Eye (tissue), 1 donor: ENCODE measurements at regions not wholly inside any gene's neighbourhood (a gene's known extent, or its start where the extent isn't known, plus 50 kb on each side); places are given as distances from the start of the nearest gene placed in this dataset.
"Not testable (repeated sequence)": the region's sequence is repeated elsewhere in the genome, so short reads cannot be mapped to it uniquely, and the experiment has no call there.

Source experiments
- DNase-seq: peaks from one replicate; pipeline ENCODE4 v3.0.0-alpha.2; 2015

GRCh38 chr4:137949746-137950145, 292.4 kb downstream of the SLC7A11 start:
- DNase-seq = no peak

- no peak for DNase-seq
These were observed 295.5 kb downstream of the SLC7A11 start for GRCh38 chr4:137946453-137947174.

GRCh38 chr4:137942815-137943214, 299.3 kb downstream of the SLC7A11 start:
- DNase-seq = not testable (repeated sequence)

GRCh38 chr4:137942015-137942515, 300.1 kb downstream of the SLC7A11 start:
- DNase-seq = not testable (repeated sequence)

DNA sequence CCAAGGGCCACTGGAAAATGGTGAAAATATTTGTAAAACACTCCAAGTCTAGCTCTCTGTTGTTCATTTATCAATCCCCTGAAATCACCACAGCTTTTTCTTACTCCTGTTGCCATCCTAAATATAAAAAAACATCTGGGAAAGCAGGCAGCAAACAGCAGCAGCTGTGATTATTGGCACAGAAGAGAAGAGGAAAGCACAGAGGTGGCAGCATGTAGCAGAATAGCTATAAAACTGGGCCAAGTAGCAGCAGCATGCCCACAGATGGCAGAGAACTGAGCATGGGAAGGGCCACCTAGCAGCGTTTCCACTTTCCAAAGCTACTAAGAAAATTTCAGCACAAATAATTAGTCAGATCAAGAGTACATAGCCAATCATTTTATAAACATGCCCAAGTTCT, 307.2 kb downstream of the SLC7A11 start:
- DNase-seq = no peak

- DNase-seq = no peak
These were observed 308.1 kb downstream of the SLC7A11 start for GRCh38 chr4:137934046-137934445.

- no peak for DNase-seq
These were observed 314.2 kb downstream of the SLC7A11 start for GRCh38 chr4:137927972-137928371.

DNA sequence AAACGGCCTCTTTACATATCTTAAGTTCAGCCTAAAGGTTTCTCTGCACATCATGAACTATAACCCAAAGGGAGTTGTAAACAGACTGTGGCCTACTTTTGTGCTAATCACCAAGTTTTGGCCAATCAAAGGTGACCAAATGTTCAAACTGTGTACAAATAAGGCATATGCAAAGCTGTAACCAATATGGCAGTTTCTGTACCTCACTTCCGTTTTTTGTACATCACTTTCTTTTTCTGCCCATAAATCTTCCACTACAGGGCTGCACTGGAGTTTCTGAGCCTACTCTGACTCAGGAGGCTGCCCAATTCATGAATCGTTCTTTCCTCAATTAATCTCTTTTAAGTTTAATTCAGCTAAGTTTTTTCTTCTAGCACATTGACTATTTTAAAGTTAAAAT, 318.7 kb downstream of the SLC7A11 start:
- no peak for DNase-seq

GRCh38 chr4:137922721-137923120, 319.4 kb downstream of the SLC7A11 start:
- DNase-seq = no peak

- DNase-seq = no peak
These were observed 332.4 kb downstream of the SLC7A11 start for GRCh38 chr4:137909529-137910309.

DNA sequence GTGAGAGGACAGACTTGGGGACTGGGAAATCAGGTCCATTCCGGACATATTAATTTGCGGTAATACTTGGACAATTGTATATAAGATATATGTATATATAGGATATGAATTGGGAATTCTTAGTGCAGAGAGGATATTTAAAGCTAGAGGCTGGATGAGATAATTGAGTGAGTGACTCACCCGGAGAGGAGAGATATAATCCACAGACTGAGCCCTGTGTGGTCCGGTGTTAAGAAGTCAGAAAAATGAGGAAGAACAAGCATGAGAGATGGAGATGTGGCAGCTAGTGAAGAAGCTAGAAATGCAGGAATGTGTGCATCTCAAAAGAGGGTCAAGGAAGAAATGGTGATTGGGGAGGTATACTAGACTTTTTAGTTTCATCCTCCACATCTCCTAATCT, 336.2 kb downstream of the SLC7A11 start:
- no peak for DNase-seq

DNA sequence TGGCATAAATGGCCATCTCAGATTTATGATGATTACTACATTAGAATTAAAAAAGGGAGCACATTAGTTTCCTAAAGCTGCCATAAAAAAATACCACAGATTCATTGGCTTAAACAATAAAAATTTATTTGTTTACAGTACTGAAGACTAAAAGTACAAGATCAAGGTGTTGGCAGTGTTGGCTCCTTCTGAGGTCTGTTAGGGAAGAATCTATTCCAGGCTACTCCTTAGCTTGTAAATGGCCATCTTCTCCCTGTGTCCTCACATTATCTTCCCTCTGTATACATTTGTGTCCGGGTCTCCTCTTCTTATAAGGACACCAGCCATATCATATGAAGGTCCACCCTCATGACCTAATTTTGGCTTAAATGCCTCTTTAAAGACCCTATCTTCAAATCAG, 341.0 kb downstream of the SLC7A11 start:
- DNase-seq = no peak

DNA sequence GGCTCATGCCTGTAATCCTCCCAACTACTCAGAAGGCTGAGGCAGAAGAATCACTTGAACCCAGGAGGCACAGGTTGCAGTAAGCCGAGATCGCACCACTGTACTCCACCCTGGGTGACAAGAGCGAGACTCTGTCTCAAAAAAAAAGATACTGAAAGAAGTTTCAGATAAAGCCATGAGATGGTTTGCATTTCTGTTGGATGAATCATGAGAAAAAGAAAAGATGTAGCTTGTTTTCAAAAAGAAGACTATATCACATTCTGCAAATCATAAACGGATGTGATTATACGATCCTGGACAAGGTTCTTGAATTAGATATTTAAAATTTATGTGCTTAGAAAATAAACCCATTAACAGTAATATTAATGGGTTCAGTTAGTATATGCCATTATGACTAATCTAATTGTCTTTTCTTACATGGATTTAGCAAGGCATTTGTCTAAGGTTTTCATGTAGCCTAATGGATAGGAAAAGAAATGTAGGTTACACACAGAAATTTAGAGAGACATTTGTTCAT, 345.9 kb downstream of the SLC7A11 start:
- DNase-seq = no peak

- DNase-seq = not testable (repeated sequence)
These were observed 346.6 kb downstream of the SLC7A11 start for GRCh38 chr4:137895515-137895914.

DNA sequence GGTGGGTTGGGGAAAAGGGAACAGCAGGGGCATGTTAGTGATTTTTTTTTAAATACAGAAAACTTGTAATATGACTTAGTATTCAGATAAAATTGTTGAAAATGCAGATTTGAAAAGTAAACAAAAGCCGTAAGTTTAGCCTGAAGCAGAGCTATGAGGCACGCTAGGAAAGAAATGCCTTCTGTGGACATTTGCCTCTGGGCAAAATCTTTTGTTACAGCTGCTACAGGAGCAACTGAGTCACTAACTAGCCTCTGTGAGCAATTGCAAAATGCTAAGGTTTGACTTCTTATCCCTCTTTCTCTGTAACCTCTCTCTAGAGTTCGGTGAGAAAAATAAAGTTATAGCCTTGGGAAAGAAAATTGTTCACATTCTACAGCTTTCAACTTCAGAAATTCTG, 350.0 kb downstream of the SLC7A11 start:
- no peak for DNase-seq

GRCh38 chr4:137890812-137891211, 351.3 kb downstream of the SLC7A11 start:
- DNase-seq = no peak

GRCh38 chr4:137881641-137882040, 349.3 kb upstream of the PCDH18 start:
- no peak for DNase-seq

DNA sequence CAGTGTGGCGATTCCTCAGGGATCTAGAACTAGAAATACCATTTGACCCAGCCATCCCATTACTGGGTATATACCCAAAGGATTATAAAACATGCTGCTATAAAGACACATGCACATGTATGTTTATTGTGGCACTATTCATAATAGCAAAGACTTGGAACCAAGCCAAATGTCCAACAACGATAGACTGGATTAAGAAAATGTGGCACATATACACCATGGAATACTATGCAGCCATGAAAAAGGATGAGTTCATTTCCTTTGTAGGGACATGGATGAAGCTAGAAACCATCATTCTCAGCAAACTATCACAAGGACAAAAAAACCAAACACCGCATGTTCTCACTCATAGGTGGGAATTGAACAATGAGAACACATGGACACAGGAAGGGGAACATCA, 335.8 kb upstream of the PCDH18 start:
- not testable (repeated sequence) for DNase-seq

GRCh38 chr4:137866671-137867070, 334.4 kb upstream of the PCDH18 start:
- DNase-seq = no peak

- DNase-seq = peak; percentile 46
These were observed 329.4 kb upstream of the PCDH18 start for GRCh38 chr4:137861682-137862081.

GRCh38 chr4:137853424-137853823, 321.1 kb upstream of the PCDH18 start:
- DNase-seq = no peak

- no peak for DNase-seq
These were observed 320.0 kb upstream of the PCDH18 start for GRCh38 chr4:137852326-137852725.

GRCh38 chr4:137851435-137851834, 319.1 kb upstream of the PCDH18 start:
- no peak for DNase-seq

DNA sequence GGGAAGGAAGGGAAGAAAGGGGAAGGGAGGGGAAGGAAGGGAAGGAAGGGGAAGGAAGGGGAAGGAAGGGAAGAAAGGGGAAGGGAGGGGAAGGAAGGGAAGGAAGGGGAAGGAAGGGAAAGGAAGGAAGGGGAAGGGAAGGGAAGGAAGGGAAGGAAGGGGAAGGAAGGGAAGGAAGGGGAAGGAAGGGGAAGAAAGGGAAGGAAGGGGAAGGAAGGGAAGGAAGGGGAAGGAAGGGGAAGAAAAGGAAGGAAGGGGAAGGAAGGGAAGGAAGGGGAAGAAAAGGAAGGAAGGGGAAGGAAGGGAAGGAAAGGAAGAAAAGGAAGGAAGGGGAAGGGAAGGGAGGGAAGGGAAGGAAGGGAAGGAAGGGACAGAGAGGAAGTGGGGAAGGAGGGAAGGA, 295.7 kb upstream of the PCDH18 start:
- not testable (repeated sequence) for DNase-seq
